KMS-11 (cell line): ENCODE measurements at regions not wholly inside any gene's neighbourhood (a gene's known extent, or its start where the extent isn't known, plus 50 kb on each side); places are given as distances from the start of the nearest gene placed in this dataset.

ENCODE experiments used
- H2AFZ ChIP-seq: fragments of 200-600 bp; sonication (generic); 2 replicates; pipeline ENCODE4 v1.6.1; 2016; ENCODE audit warnings: antibody characterized with exemption, mixed run types, low read depth
- H3K27ac ChIP-seq: fragments of 200-600 bp; sonication (generic); 2 replicates; pipeline ENCODE4 v1.6.1; 2016; ENCODE audit warnings: mild to moderate bottlenecking, mixed run types
- H3K27me3 ChIP-seq: fragments of 200-600 bp; sonication (generic); 2 replicates; pipeline ENCODE4 v1.6.1; 2017; ENCODE audit warnings: mild to moderate bottlenecking, low read depth, mixed run types, moderate library complexity; ENCODE audit not compliant: insufficient read depth
- H3K36me3 ChIP-seq: fragments of 200-600 bp; sonication (generic); 2 replicates; pipeline ENCODE4 v1.6.1; 2017; ENCODE audit warnings: mild to moderate bottlenecking, mixed run types; ENCODE audit not compliant: insufficient read depth
- H3K4me1 ChIP-seq: fragments of 200-600 bp; sonication (generic); 2 replicates; pipeline ENCODE4 v1.6.1; 2016; ENCODE audit warnings: mild to moderate bottlenecking, low read depth, mixed run types; ENCODE audit not compliant: poor library complexity, severe bottlenecking
- H3K4me2 ChIP-seq: fragments of 200-600 bp; sonication (generic); 2 replicates; pipeline ENCODE4 v1.7.0; 2016; ENCODE audit warnings: mild to moderate bottlenecking, mixed run types
- H3K4me3 ChIP-seq: fragments of 200-600 bp; sonication (generic); IDR thresholded peaks from 2 replicates; pipeline ENCODE4 v1.6.1; 2017; ENCODE audit warnings: low read depth, low read length, mixed read lengths; ENCODE audit not compliant: insufficient read depth
- H3K79me2 ChIP-seq: fragments of 200-600 bp; sonication (generic); 2 replicates; pipeline ENCODE4 v1.6.1; 2016; ENCODE audit warnings: low read depth, mixed run types; ENCODE audit not compliant: insufficient read depth
- H3K9ac ChIP-seq: fragments of 200-600 bp; sonication (generic); 2 replicates; pipeline ENCODE4 v1.6.1; 2016; ENCODE audit warnings: mild to moderate bottlenecking, mixed run types
- H4K20me1 ChIP-seq: fragments of 200-600 bp; sonication (generic); 2 replicates; pipeline ENCODE4 v1.6.1; 2016; ENCODE audit warnings: mild to moderate bottlenecking, mixed run types; ENCODE audit not compliant: insufficient read depth
- CTCF ChIP-seq: fragments of 200-600 bp; sonication (generic); conservative IDR thresholded peaks from 2 replicates; pipeline ENCODE4 v1.6.1; 2017; ENCODE audit warnings: low read depth, mild to moderate bottlenecking, antibody characterized with exemption, low read length, moderate library complexity, mixed read lengths

GRCh38 chr20:19122395-19122794, 90.0 kb upstream of the SLC24A3 start:
- no peak overlapping the region for H3K4me3 ChIP-seq
- H3K4me2 ChIP-seq: no peak overlapping the region
- H3K4me1 ChIP-seq: no peaks in the 10 kb centered on the region
- no peaks in the 10 kb centered on the region for H4K20me1 ChIP-seq
- H3K9ac ChIP-seq: no peak overlapping the region
- H3K27me3 ChIP-seq: no peaks in the 10 kb centered on the region
- H3K27ac ChIP-seq: no peak overlapping the region
- no peaks in the 10 kb centered on the region for H3K79me2 ChIP-seq
- H3K36me3 ChIP-seq: no peaks in the 10 kb centered on the region
- TF ChIP-seq CTCF: no peak
- no peak overlapping the region for H2AFZ ChIP-seq

GRCh38 chr20:19125508-19125907, 86.9 kb upstream of the SLC24A3 start:
- no peaks in the 10 kb centered on the region for H3K4me1 ChIP-seq
- no peaks in the 10 kb centered on the region for H4K20me1 ChIP-seq
- H3K27me3 ChIP-seq: no peaks in the 10 kb centered on the region
- no peaks in the 10 kb centered on the region for H3K79me2 ChIP-seq
- TF ChIP-seq CTCF: no peak
- no peak overlapping the region for H3K27ac ChIP-seq
- no peak overlapping the region for H2AFZ ChIP-seq
- H3K9ac ChIP-seq: no peak overlapping the region
- no peak overlapping the region for H3K4me3 ChIP-seq
- H3K36me3 ChIP-seq: no peaks in the 10 kb centered on the region
- H3K4me2 ChIP-seq: no peak overlapping the region

GRCh38 chr20:19129306-19129705, 83.1 kb upstream of the SLC24A3 start:
- Histone ChIP-seq H3K9ac (no peak overlapping the region), H3K27ac (no peak overlapping the region), H3K4me1 (no peaks in the 10 kb centered on the region), H3K36me3 (no peaks in the 10 kb centered on the region), H3K4me3 (no peak overlapping the region), H3K27me3 (no peaks in the 10 kb centered on the region), H4K20me1 (no peaks in the 10 kb centered on the region), H3K79me2 (no peaks in the 10 kb centered on the region), H2AFZ (no peak overlapping the region), H3K4me2 (no peak overlapping the region)
- TF ChIP-seq CTCF: no peak

- Histone ChIP-seq H3K4me2 (no peak overlapping the region), H4K20me1 (no peaks in the 10 kb centered on the region), H2AFZ (no peak overlapping the region), H3K4me3 (no peak overlapping the region), H3K79me2 (no peaks in the 10 kb centered on the region), H3K36me3 (no peaks in the 10 kb centered on the region), H3K27me3 (no peaks in the 10 kb centered on the region), H3K27ac (no peak overlapping the region), H3K4me1 (no peaks in the 10 kb centered on the region), H3K9ac (no peak overlapping the region)
- TF ChIP-seq CTCF: no peak
These were observed 82.3 kb upstream of the SLC24A3 start for GRCh38 chr20:19129976-19130612.
